ENCODE measurements at regions not wholly inside any gene's neighbourhood (a gene's known extent, or its start where the extent isn't known, plus 50 kb on each side); places are given as distances from the start of the nearest gene placed in this dataset.

GRCh38 chr2:192499476-192499875, 304.7 kb upstream of the TMEFF2 start:
- TF ChIP-seq YY1 (IDR thresholded peaks at IDR 0.05; ENCODE audit: low read depth, low read length) (no peak), POLR2A (IDR thresholded peaks at IDR 0.05; ENCODE audit: control extremely low read depth in 1 of 2, low read depth in 2 of 2, low read length in 2 of 2) (no peak), SUZ12 (IDR thresholded peaks at IDR 0.05; ENCODE audit: low read length) (no peak), POLR2AphosphoS5 (IDR thresholded peaks at IDR 0.05; ENCODE audit: low read depth, low read length) (no peak), RFX5 (IDR thresholded peaks at IDR 0.05; ENCODE audit: borderline replicate concordance, low read depth, low read length) (no peak), CTCF (IDR thresholded peaks at IDR 0.05; ENCODE audit: control extremely low read depth in 1 of 3, insufficient read depth in 1 of 3, low read depth in 1 of 3, low read length in 3 of 3) (no peak), CHD1 (IDR thresholded peaks at IDR 0.05; ENCODE audit: low read depth, low read length) (no peak), JUN (IDR thresholded peaks at IDR 0.05; ENCODE audit: low read depth, low read length) (no peak), RBBP5 (IDR thresholded peaks at IDR 0.05; ENCODE audit: borderline replicate concordance, low read depth, low read length) (no peak), SP1 (IDR thresholded peaks at IDR 0.05; ENCODE audit: low read depth, low read length) (no peak), JUND (IDR thresholded peaks at IDR 0.05; ENCODE audit: low read length) (no peak), NRF1 (IDR thresholded peaks at IDR 0.05; ENCODE audit: low read depth, low read length) (no peak), RNF2 (IDR thresholded peaks at IDR 0.05; ENCODE audit: borderline replicate concordance, low read depth, low read length, missing control alignments, poor library complexity, severe bottlenecking) (no peak), ZNF274 (IDR thresholded peaks at IDR 0.05; ENCODE audit: borderline replicate concordance, extremely low read depth, low read length) (no peak)
